Left ventricle myocardium inferior (tissue), 1 donor: ENCODE measurements at regions not wholly inside any gene's neighbourhood (a gene's known extent, or its start where the extent isn't known, plus 50 kb on each side); places are given as distances from the start of the nearest gene placed in this dataset.

Experiments used
- DNase-seq: peaks from one replicate; pipeline ENCODE4 v3.0.0-alpha.2; 2020
- H3K27ac ChIP-seq: fragments of 200-600 bp; replicated peaks from 2 replicates; pipeline ENCODE4 v1.8.0; 2021
- H3K27me3 ChIP-seq: fragments of 200-600 bp; 2 replicates; pipeline ENCODE4 v1.8.0; 2021; ENCODE audit warnings: low read depth
- H3K36me3 ChIP-seq: fragments of 200-600 bp; 2 replicates; pipeline ENCODE4 v1.8.0; 2021
- H3K4me1 ChIP-seq: fragments of 200-600 bp; 2 replicates; pipeline ENCODE4 v1.8.0; 2021
- H3K4me3 ChIP-seq: fragments of 200-600 bp; 2 replicates; pipeline ENCODE4 v1.8.0; 2021; ENCODE audit warnings: mild to moderate bottlenecking, moderate library complexity
- H3K9me3 ChIP-seq: fragments of 200-600 bp; replicated peaks from 2 replicates; pipeline ENCODE4 v1.8.0; 2021
- CTCF ChIP-seq: fragments of 200-600 bp; IDR thresholded peaks from 2 replicates; pipeline ENCODE4 v1.8.0; 2021; ENCODE audit warnings: antibody characterized with exemption, mild to moderate bottlenecking, borderline replicate concordance
- intact Hi-C: fragments of 100-400 bp; cut with micrococcal nuclease; formaldehyde crosslinking; loops from one replicate; pipeline ENCODE4 v1.11.0; 2022
- donor health status: DM: no; HTN: yes; CAD: no; lungs with severe emphysema.

- no peak overlapping the region for H3K27ac ChIP-seq
- TF ChIP-seq CTCF, result no peak
- no peaks in the 10 kb centered on the region for H3K4me1 ChIP-seq
- DNase-seq, result no peak
- intact Hi-C loops, result no loop called here
- H3K9me3 ChIP-seq, result no peaks in the 10 kb centered on the region
- H3K36me3 ChIP-seq, result no peaks in the 10 kb centered on the region
- H3K4me3 ChIP-seq, result no peak overlapping the region
- H3K27me3 ChIP-seq, result peaks cover 55% of the 10 kb centered on the region
Measured at GRCh38 chr10:128625926-128626325, 499.7 kb upstream of the MKI67 start.

GRCh38 chr10:128626397-128627000 is 500.3 kb upstream of the MKI67 start:
- intact Hi-C loops, result no loop called here
- H3K4me1 ChIP-seq, result no peaks in the 10 kb centered on the region
- H3K36me3 ChIP-seq, result no peaks in the 10 kb centered on the region
- no peak for DNase-seq
- no peak for TF ChIP-seq CTCF
- peaks cover 55% of the 10 kb centered on the region for H3K27me3 ChIP-seq
- H3K4me3 ChIP-seq, result no peak overlapping the region
- no peak overlapping the region for H3K27ac ChIP-seq
- no peaks in the 10 kb centered on the region for H3K9me3 ChIP-seq

GRCh38 chr10:128627811-128628210 is 501.6 kb upstream of the MKI67 start:
- H3K27ac ChIP-seq, result no peak overlapping the region
- no peaks in the 10 kb centered on the region for H3K36me3 ChIP-seq
- TF ChIP-seq CTCF, result no peak
- no peak for DNase-seq
- intact Hi-C loops, result no loop called here
- no peaks in the 10 kb centered on the region for H3K4me1 ChIP-seq
- H3K4me3 ChIP-seq, result no peak overlapping the region
- peaks cover 59% of the 10 kb centered on the region for H3K27me3 ChIP-seq
- H3K9me3 ChIP-seq, result no peaks in the 10 kb centered on the region

- DNase-seq, result no peak
- peaks cover 56% of the 10 kb centered on the region for H3K27me3 ChIP-seq
- no peak for TF ChIP-seq CTCF
- no peak overlapping the region for H3K4me3 ChIP-seq
- no peaks in the 10 kb centered on the region for H3K4me1 ChIP-seq
- no peaks in the 10 kb centered on the region for H3K36me3 ChIP-seq
- no peaks in the 10 kb centered on the region for H3K9me3 ChIP-seq
- no peak overlapping the region for H3K27ac ChIP-seq
- intact Hi-C loops, result no loop called here
Measured at GRCh38 chr10:128628252-128628651, 502.0 kb upstream of the MKI67 start.

GRCh38 chr10:128629111-128630096 is 503.2 kb upstream of the MKI67 start:
- DNase-seq, result no peak
- intact Hi-C loops, result loop anchor here (5.0 kb wide), 1 partner anchor 233 kb away; no protein-coding TSS in a partner anchor
- no peaks in the 10 kb centered on the region for H3K9me3 ChIP-seq
- H3K4me1 ChIP-seq, result no peaks in the 10 kb centered on the region
- H3K27ac ChIP-seq, result no peak overlapping the region
- H3K36me3 ChIP-seq, result no peaks in the 10 kb centered on the region
- no peak overlapping the region for H3K4me3 ChIP-seq
- H3K27me3 ChIP-seq, result peaks cover 53% of the 10 kb centered on the region
- no peak for TF ChIP-seq CTCF
